WTC11 (cell line): ENCODE measurements at regions not wholly inside any gene's neighbourhood (a gene's known extent, or its start where the extent isn't known, plus 50 kb on each side); places are given as distances from the start of the nearest gene placed in this dataset.

ENCODE experiments used
- ATAC-seq: fragments of 200-7000 bp; cut with Tn5 transposase; 2 replicates; pipeline ENCODE4 v1.10.0; 2021; ENCODE audit warnings: mild to moderate bottlenecking, moderate library complexity
- CTCF ChIA-PET: fragments of 300-600 bp; sonication (Branson Sonifier 250); formaldehyde crosslinking; loops from one replicate; lab custom pipeline; 2021; ENCODE audit warnings: antibody characterized with exemption; lab: Charles Lee
- POLR2A ChIA-PET: fragments of 350-600 bp; sonication (Branson Sonifier 250); formaldehyde crosslinking; loops from one replicate; lab custom pipeline; 2021; ENCODE audit warnings: antibody characterized with exemption; lab: Charles Lee
- DNase-seq: peaks from one replicate; pipeline ENCODE4 v3.0.0; 2021; ENCODE audit warnings: low spot score
- H3K27ac Mint-ChIP-seq: 2 replicates; pipeline ENCODE4 v1.8.0; 2021; ENCODE audit warnings: mixed read lengths
- H3K27me3 Mint-ChIP-seq: 2 replicates; pipeline ENCODE4 v1.8.0; 2021; ENCODE audit warnings: low read depth, mild to moderate bottlenecking, moderate library complexity, mixed read lengths
- H3K36me3 Mint-ChIP-seq: 2 replicates; pipeline ENCODE4 v1.8.0; 2021; ENCODE audit warnings: mixed read lengths
- H3K4me1 Mint-ChIP-seq: 2 replicates; pipeline ENCODE4 v1.8.0; 2022; ENCODE audit warnings: mixed read lengths
- H3K4me3 Mint-ChIP-seq: 2 replicates; pipeline ENCODE4 v1.8.0; 2021; ENCODE audit warnings: mild to moderate bottlenecking, moderate library complexity, mixed read lengths
- H3K9me3 Mint-ChIP-seq: 2 replicates; pipeline ENCODE4 v1.8.0; 2021; ENCODE audit warnings: mixed read lengths
- ATF6 ChIP-seq: sonication (generic); formaldehyde crosslinking; IDR thresholded peaks from 2 replicates; pipeline ENCODE4 v1.8.1; 2023; ENCODE audit warnings: mild to moderate bottlenecking, missing genetic modification reagents
- CTCF ChIP-seq: fragments of 200-600 bp; IDR thresholded peaks from 2 replicates; pipeline ENCODE4 v1.8.0; 2022; ENCODE audit warnings: antibody characterized with exemption
- ETV6 ChIP-seq: sonication (generic); formaldehyde crosslinking; IDR thresholded peaks from 2 replicates; pipeline ENCODE4 v1.8.1; 2022; ENCODE audit warnings: mild to moderate bottlenecking, missing genetic modification reagents
- OVOL2 ChIP-seq: fragments of 250-450 bp; sonication (Bioruptor Pico); IDR thresholded peaks from 2 replicates; pipeline ENCODE4 v1.9.0; 2021; ENCODE audit warnings: mild to moderate bottlenecking, borderline replicate concordance
- PRDM15 ChIP-seq: sonication (generic); formaldehyde crosslinking; IDR thresholded peaks from 2 replicates; pipeline ENCODE4 v1.8.0; 2022; ENCODE audit warnings: missing genetic modification reagents
- TP53 ChIP-seq: sonication (generic); formaldehyde crosslinking; IDR thresholded peaks from 2 replicates; pipeline ENCODE4 v1.8.1; 2023; ENCODE audit warnings: mild to moderate bottlenecking, missing genetic modification reagents
- USF1 ChIP-seq: sonication (generic); formaldehyde crosslinking; IDR thresholded peaks from 2 replicates; pipeline ENCODE4 v1.8.0; 2022; ENCODE audit warnings: mild to moderate bottlenecking, missing genetic modification reagents
- ZNF121 ChIP-seq: sonication (generic); formaldehyde crosslinking; IDR thresholded peaks from 2 replicates; pipeline ENCODE4 v1.8.0; 2023; ENCODE audit warnings: missing genetic modification reagents
- ZNF671 ChIP-seq: fragments of 250-450 bp; sonication (Bioruptor Pico); IDR thresholded peaks from 2 replicates; pipeline ENCODE4 v1.8.0; 2021; ENCODE audit warnings: mild to moderate bottlenecking
- TF ChIP-seq, protein P1 (sequence below): sonication (generic); formaldehyde crosslinking; IDR thresholded peaks from 2 replicates; pipeline ENCODE4 v1.8.1; 2022; ENCODE audit warnings: low read depth, mild to moderate bottlenecking, moderate library complexity, missing genetic modification reagents, borderline replicate concordance
- TF ChIP-seq, protein P2 (sequence below): sonication (generic); formaldehyde crosslinking; conservative IDR thresholded peaks from 2 replicates; pipeline ENCODE4 v1.8.1; 2022; ENCODE audit warnings: mild to moderate bottlenecking, missing genetic modification reagents
- TF ChIP-seq, protein P3 (sequence below): sonication (generic); formaldehyde crosslinking; IDR thresholded peaks from 2 replicates; pipeline ENCODE4 v1.8.1; 2022; ENCODE audit warnings: low read depth, missing genetic modification reagents, borderline replicate concordance
- TF ChIP-seq, protein P4 (sequence below): fragments of 250-450 bp; sonication (Bioruptor Pico); IDR thresholded peaks from 2 replicates; pipeline ENCODE4 v1.9.0; 2021; ENCODE audit warnings: moderate library complexity, mild to moderate bottlenecking, inconsistent platforms, borderline replicate concordance

GRCh38 chr3:164459521-164460151, 618.7 kb downstream of the SI start:
- H3K36me3 Mint-ChIP-seq = no peaks in the 10 kb centered on the region
- H3K4me3 Mint-ChIP-seq = no peak overlapping the region
- H3K9me3 Mint-ChIP-seq = no peaks in the 10 kb centered on the region
- ChIA-PET POLR2A (no interaction called here), CTCF (no interaction called here)
- TF ChIP-seq, protein P1, sequence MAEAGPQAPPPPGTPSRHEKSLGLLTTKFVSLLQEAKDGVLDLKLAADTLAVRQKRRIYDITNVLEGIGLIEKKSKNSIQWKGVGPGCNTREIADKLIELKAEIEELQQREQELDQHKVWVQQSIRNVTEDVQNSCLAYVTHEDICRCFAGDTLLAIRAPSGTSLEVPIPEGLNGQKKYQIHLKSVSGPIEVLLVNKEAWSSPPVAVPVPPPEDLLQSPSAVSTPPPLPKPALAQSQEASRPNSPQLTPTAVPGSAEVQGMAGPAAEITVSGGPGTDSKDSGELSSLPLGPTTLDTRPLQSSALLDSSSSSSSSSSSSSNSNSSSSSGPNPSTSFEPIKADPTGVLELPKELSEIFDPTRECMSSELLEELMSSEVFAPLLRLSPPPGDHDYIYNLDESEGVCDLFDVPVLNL (CRISPR knock-in tag) = no peak
- TF ChIP-seq TP53 (CRISPR knock-in tag) (no peak), CTCF (no peak), ETV6 (CRISPR knock-in tag) (no peak), ATF6 (no peak), ZNF121 (CRISPR knock-in tag) (no peak), USF1 (CRISPR knock-in tag) (no peak), OVOL2 (CRISPR knock-in tag) (no peak), ZNF671 (CRISPR knock-in tag) (no peak), PRDM15 (CRISPR knock-in tag) (no peak)
- TF ChIP-seq, protein P2, sequence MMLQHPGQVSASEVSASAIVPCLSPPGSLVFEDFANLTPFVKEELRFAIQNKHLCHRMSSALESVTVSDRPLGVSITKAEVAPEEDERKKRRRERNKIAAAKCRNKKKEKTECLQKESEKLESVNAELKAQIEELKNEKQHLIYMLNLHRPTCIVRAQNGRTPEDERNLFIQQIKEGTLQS (CRISPR knock-in tag) = no peak
- TF ChIP-seq, protein P3, sequence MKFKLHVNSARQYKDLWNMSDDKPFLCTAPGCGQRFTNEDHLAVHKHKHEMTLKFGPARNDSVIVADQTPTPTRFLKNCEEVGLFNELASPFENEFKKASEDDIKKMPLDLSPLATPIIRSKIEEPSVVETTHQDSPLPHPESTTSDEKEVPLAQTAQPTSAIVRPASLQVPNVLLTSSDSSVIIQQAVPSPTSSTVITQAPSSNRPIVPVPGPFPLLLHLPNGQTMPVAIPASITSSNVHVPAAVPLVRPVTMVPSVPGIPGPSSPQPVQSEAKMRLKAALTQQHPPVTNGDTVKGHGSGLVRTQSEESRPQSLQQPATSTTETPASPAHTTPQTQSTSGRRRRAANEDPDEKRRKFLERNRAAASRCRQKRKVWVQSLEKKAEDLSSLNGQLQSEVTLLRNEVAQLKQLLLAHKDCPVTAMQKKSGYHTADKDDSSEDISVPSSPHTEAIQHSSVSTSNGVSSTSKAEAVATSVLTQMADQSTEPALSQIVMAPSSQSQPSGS = no peak
- TF ChIP-seq, protein P4, sequence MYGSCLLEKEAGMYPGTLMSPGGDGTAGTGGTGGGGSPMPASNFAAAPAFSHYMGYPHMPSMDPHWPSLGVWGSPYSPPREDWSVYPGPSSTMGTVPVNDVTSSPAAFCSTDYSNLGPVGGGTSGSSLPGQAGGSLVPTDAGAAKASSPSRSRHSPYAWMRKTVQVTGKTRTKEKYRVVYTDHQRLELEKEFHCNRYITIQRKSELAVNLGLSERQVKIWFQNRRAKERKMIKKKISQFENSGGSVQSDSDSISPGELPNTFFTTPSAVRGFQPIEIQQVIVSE = no peak
- no peaks in the 10 kb centered on the region for H3K27me3 Mint-ChIP-seq
- ATAC-seq = no peak; the same call in 1 of the 2 replicates
- H3K4me1 Mint-ChIP-seq = peaks cover 12% of the 10 kb centered on the region
- no peak for DNase-seq
- no peak overlapping the region for H3K27ac Mint-ChIP-seq
